ENCODE measurements at regions not wholly inside any gene's neighbourhood (a gene's known extent, or its start where the extent isn't known, plus 50 kb on each side); places are given as distances from the start of the nearest gene placed in this dataset.
"Not testable (repeated sequence)": the region's sequence is repeated elsewhere in the genome, so short reads cannot be mapped to it uniquely, and the experiment has no call there.

GRCh38 chr5:19240170-19240569 is 747.8 kb downstream of the CDH18 start:
- Histone ChIP-seq H3K4me1 (ENCODE audit: control extremely low read depth in 1 of 4, control insufficient read depth in 4 of 4, insufficient read depth in 4 of 4, low read length in 3 of 4) (no peaks in the 10 kb centered on the region), H3K27me3 (replicated peaks in 2 of 5; ENCODE audit: control insufficient read depth in 4 of 5, insufficient read depth in 5 of 5, low read length in 4 of 5) (no peaks in the 10 kb centered on the region), H3K36me3 (ENCODE audit: control insufficient read depth in 4 of 4, insufficient read depth in 4 of 4, low read length in 3 of 4) (no peaks in the 10 kb centered on the region), H3K9me3 (ENCODE audit: control extremely low read depth in 1 of 5, control insufficient read depth in 4 of 5, insufficient read depth in 2 of 5, low read depth in 1 of 5, low read length in 4 of 5) (no peaks in the 10 kb centered on the region), H3K27ac (ENCODE audit: insufficient read depth in 1 of 2, low read depth in 1 of 2, low read length in 2 of 2, poor library complexity in 1 of 2, severe bottlenecking in 2 of 2) (no peak overlapping the region), H3K4me3 (ENCODE audit: control insufficient read depth in 1 of 7, extremely low read depth in 1 of 7, insufficient read depth in 4 of 7, low read depth in 2 of 7, low read length in 6 of 7) (no peak overlapping the region)
- ChIA-PET POLR2A (interaction anchor here (0.6 kb wide), 1 partner anchor 50 kb away, joined by 3 read pairs; no protein-coding TSS in a partner anchor), CTCF (interaction anchor here (0.6 kb wide), 1 partner anchor 18 kb away, joined by 3 read pairs; no protein-coding TSS in a partner anchor)
- WGBS (ENCODE audit: insufficient coverage): 83% methylated on average over 1 of the region's 1 CpG
- no peak for DNase-seq

- Histone ChIP-seq H3K4me1 (ENCODE audit: control extremely low read depth in 1 of 4, control insufficient read depth in 4 of 4, insufficient read depth in 4 of 4, low read length in 3 of 4) (no peaks in the 10 kb centered on the region), H3K9me3 (ENCODE audit: control extremely low read depth in 1 of 5, control insufficient read depth in 4 of 5, insufficient read depth in 2 of 5, low read depth in 1 of 5, low read length in 4 of 5) (no peaks in the 10 kb centered on the region), H3K36me3 (ENCODE audit: control insufficient read depth in 4 of 4, insufficient read depth in 4 of 4, low read length in 3 of 4) (no peaks in the 10 kb centered on the region), H3K27me3 (replicated peaks in 2 of 5; ENCODE audit: control insufficient read depth in 4 of 5, insufficient read depth in 5 of 5, low read length in 4 of 5) (no peaks in the 10 kb centered on the region), H3K4me3 (ENCODE audit: control insufficient read depth in 1 of 7, extremely low read depth in 1 of 7, insufficient read depth in 4 of 7, low read depth in 2 of 7, low read length in 6 of 7) (no peak overlapping the region), H3K27ac (ENCODE audit: insufficient read depth in 1 of 2, low read depth in 1 of 2, low read length in 2 of 2, poor library complexity in 1 of 2, severe bottlenecking in 2 of 2) (no peak overlapping the region)
- WGBS (ENCODE audit: insufficient coverage): 100% methylated on average over 1 of the region's 1 CpG
- ChIA-PET CTCF (no interaction called here), POLR2A (no interaction called here)
- DNase-seq: no peak
Measured at GRCh38 chr5:19241690-19242089, 746.3 kb downstream of the CDH18 start.

- H3K4me3 ChIP-seq (ENCODE audit: control insufficient read depth in 1 of 7, extremely low read depth in 1 of 7, insufficient read depth in 4 of 7, low read depth in 2 of 7, low read length in 6 of 7); H3K27ac ChIP-seq (ENCODE audit: insufficient read depth in 1 of 2, low read depth in 1 of 2, low read length in 2 of 2, poor library complexity in 1 of 2, severe bottlenecking in 2 of 2); DNase-seq; H3K36me3 ChIP-seq (ENCODE audit: control insufficient read depth in 4 of 4, insufficient read depth in 4 of 4, low read length in 3 of 4); CTCF ChIA-PET; H3K4me1 ChIP-seq (ENCODE audit: control extremely low read depth in 1 of 4, control insufficient read depth in 4 of 4, insufficient read depth in 4 of 4, low read length in 3 of 4); POLR2A ChIA-PET; H3K9me3 ChIP-seq (ENCODE audit: control extremely low read depth in 1 of 5, control insufficient read depth in 4 of 5, insufficient read depth in 2 of 5, low read depth in 1 of 5, low read length in 4 of 5); H3K27me3 ChIP-seq (replicated peaks in 2 of 5; ENCODE audit: control insufficient read depth in 4 of 5, insufficient read depth in 5 of 5, low read length in 4 of 5): not testable (repeated sequence)
- WGBS (ENCODE audit: insufficient coverage): no CpG with 5 or more reads among the region's 1 CpG
Measured at GRCh38 chr5:19246191-19246590, 741.8 kb downstream of the CDH18 start.

- ChIA-PET POLR2A (no interaction called here), CTCF (no interaction called here)
- Histone ChIP-seq H3K4me1 (ENCODE audit: control extremely low read depth in 1 of 4, control insufficient read depth in 4 of 4, insufficient read depth in 4 of 4, low read length in 3 of 4) (no peaks in the 10 kb centered on the region), H3K36me3 (ENCODE audit: control insufficient read depth in 4 of 4, insufficient read depth in 4 of 4, low read length in 3 of 4) (no peaks in the 10 kb centered on the region), H3K27me3 (replicated peaks in 2 of 5; ENCODE audit: control insufficient read depth in 4 of 5, insufficient read depth in 5 of 5, low read length in 4 of 5) (no peaks in the 10 kb centered on the region), H3K9me3 (ENCODE audit: control extremely low read depth in 1 of 5, control insufficient read depth in 4 of 5, insufficient read depth in 2 of 5, low read depth in 1 of 5, low read length in 4 of 5) (peaks cover 0 to 3% (median 0%) of the 10 kb centered on the region in 5 experiments), H3K27ac (ENCODE audit: insufficient read depth in 1 of 2, low read depth in 1 of 2, low read length in 2 of 2, poor library complexity in 1 of 2, severe bottlenecking in 2 of 2) (no peak overlapping the region), H3K4me3 (ENCODE audit: control insufficient read depth in 1 of 7, extremely low read depth in 1 of 7, insufficient read depth in 4 of 7, low read depth in 2 of 7, low read length in 6 of 7) (no peak overlapping the region)
- DNase-seq: no peak
- no CpG with 5 or more reads among the region's 3 CpGs for WGBS (ENCODE audit: insufficient coverage)
Measured at GRCh38 chr5:19247302-19247701, 740.7 kb downstream of the CDH18 start.

GRCh38 chr5:19256036-19256435 is 732.0 kb downstream of the CDH18 start:
- CTCF ChIA-PET: interaction anchor here (1.2 kb wide), 1 partner anchor 11 kb away, joined by 3 read pairs; no protein-coding TSS in a partner anchor
- no peaks in the 10 kb centered on the region for H3K36me3 ChIP-seq (ENCODE audit: control insufficient read depth in 4 of 4, insufficient read depth in 4 of 4, low read length in 3 of 4)
- no peaks in the 10 kb centered on the region for H3K27me3 ChIP-seq (replicated peaks in 2 of 5; ENCODE audit: control insufficient read depth in 4 of 5, insufficient read depth in 5 of 5, low read length in 4 of 5)
- H3K4me3 ChIP-seq (ENCODE audit: control insufficient read depth in 1 of 7, extremely low read depth in 1 of 7, insufficient read depth in 4 of 7, low read depth in 2 of 7, low read length in 6 of 7): no peak overlapping the region
- WGBS (ENCODE audit: insufficient coverage): no CpG with 5 or more reads among the region's 1 CpG
- no peak for DNase-seq
- H3K9me3 ChIP-seq (ENCODE audit: control extremely low read depth in 1 of 5, control insufficient read depth in 4 of 5, insufficient read depth in 2 of 5, low read depth in 1 of 5, low read length in 4 of 5): no peaks in the 10 kb centered on the region
- H3K27ac ChIP-seq (ENCODE audit: insufficient read depth in 1 of 2, low read depth in 1 of 2, low read length in 2 of 2, poor library complexity in 1 of 2, severe bottlenecking in 2 of 2): no peak overlapping the region
- no peaks in the 10 kb centered on the region for H3K4me1 ChIP-seq (ENCODE audit: control extremely low read depth in 1 of 4, control insufficient read depth in 4 of 4, insufficient read depth in 4 of 4, low read length in 3 of 4)
- POLR2A ChIA-PET: no interaction called here

GRCh38 chr5:19258686-19259085 is 729.3 kb downstream of the CDH18 start:
- no peak for DNase-seq
- POLR2A ChIA-PET: no interaction called here

GRCh38 chr5:19261879-19262278 is 726.1 kb downstream of the CDH18 start:
- Histone ChIP-seq H3K27me3 (replicated peaks in 2 of 5; ENCODE audit: control insufficient read depth in 4 of 5, insufficient read depth in 5 of 5, low read length in 4 of 5) (no peaks in the 10 kb centered on the region), H3K36me3 (ENCODE audit: control insufficient read depth in 4 of 4, insufficient read depth in 4 of 4, low read length in 3 of 4) (no peaks in the 10 kb centered on the region), H3K4me1 (ENCODE audit: control extremely low read depth in 1 of 4, control insufficient read depth in 4 of 4, insufficient read depth in 4 of 4, low read length in 3 of 4) (no peaks in the 10 kb centered on the region), H3K4me3 (ENCODE audit: control insufficient read depth in 1 of 7, extremely low read depth in 1 of 7, insufficient read depth in 4 of 7, low read depth in 2 of 7, low read length in 6 of 7) (no peak overlapping the region), H3K27ac (ENCODE audit: insufficient read depth in 1 of 2, low read depth in 1 of 2, low read length in 2 of 2, poor library complexity in 1 of 2, severe bottlenecking in 2 of 2) (no peak overlapping the region), H3K9me3 (ENCODE audit: control extremely low read depth in 1 of 5, control insufficient read depth in 4 of 5, insufficient read depth in 2 of 5, low read depth in 1 of 5, low read length in 4 of 5) (no peaks in the 10 kb centered on the region)
- POLR2A ChIA-PET: no interaction called here
- no peak for DNase-seq
- CTCF ChIA-PET: no interaction called here
- WGBS (ENCODE audit: insufficient coverage): no CpG with 5 or more reads among the region's 4 CpGs

More at GRCh38 chr5:19258686-19259085, 729.3 kb downstream of the CDH18 start:
- Histone ChIP-seq H3K36me3 (ENCODE audit: control insufficient read depth in 4 of 4, insufficient read depth in 4 of 4, low read length in 3 of 4) (no peaks in the 10 kb centered on the region), H3K9me3 (ENCODE audit: control extremely low read depth in 1 of 5, control insufficient read depth in 4 of 5, insufficient read depth in 2 of 5, low read depth in 1 of 5, low read length in 4 of 5) (no peaks in the 10 kb centered on the region), H3K27ac (ENCODE audit: insufficient read depth in 1 of 2, low read depth in 1 of 2, low read length in 2 of 2, poor library complexity in 1 of 2, severe bottlenecking in 2 of 2) (no peak overlapping the region), H3K4me1 (ENCODE audit: control extremely low read depth in 1 of 4, control insufficient read depth in 4 of 4, insufficient read depth in 4 of 4, low read length in 3 of 4) (no peaks in the 10 kb centered on the region), H3K27me3 (replicated peaks in 2 of 5; ENCODE audit: control insufficient read depth in 4 of 5, insufficient read depth in 5 of 5, low read length in 4 of 5) (no peaks in the 10 kb centered on the region), H3K4me3 (ENCODE audit: control insufficient read depth in 1 of 7, extremely low read depth in 1 of 7, insufficient read depth in 4 of 7, low read depth in 2 of 7, low read length in 6 of 7) (no peak overlapping the region)
- CTCF ChIA-PET: no interaction called here
